ENCODE measurements at regions not wholly inside any gene's neighbourhood (a gene's known extent, or its start where the extent isn't known, plus 50 kb on each side); places are given as distances from the start of the nearest gene placed in this dataset.
A peak's percentile ranks its signal among the peaks of the same experiment; 100 is the strongest.

- Histone ChIP-seq H3K4me3 (no peak overlapping the region), H3K27ac (no peak overlapping the region)
Measured at GRCh38 chr14:42437809-42438208, 831.1 kb downstream of the LRFN5 start.

GRCh38 chr14:42429401-42429800 lies 822.7 kb downstream of the LRFN5 start:
- H3K4me3 ChIP-seq, result no peak overlapping the region
- H3K27ac ChIP-seq, result peak overlapping the region in 1 of 21 experiments; percentile 20

GRCh38 chr14:42428996-42429395 lies 822.3 kb downstream of the LRFN5 start:
- no peak overlapping the region for H3K27ac ChIP-seq
- no peak overlapping the region for H3K4me3 ChIP-seq

GRCh38 chr14:42424501-42424900 lies 817.8 kb downstream of the LRFN5 start:
- no peak overlapping the region for H3K4me3 ChIP-seq

GRCh38 chr14:42421377-42422078 lies 814.9 kb downstream of the LRFN5 start:
- Histone ChIP-seq H3K27ac (no peak overlapping the region), H3K4me3 (no peak overlapping the region)

More at GRCh38 chr14:42424501-42424900, 817.8 kb downstream of the LRFN5 start:
- no peak overlapping the region for H3K27ac ChIP-seq

GRCh38 chr14:42420071-42420470 lies 813.4 kb downstream of the LRFN5 start:
- no peak overlapping the region for H3K27ac ChIP-seq
- no peak overlapping the region for H3K4me3 ChIP-seq

- Histone ChIP-seq H3K27ac (no peak overlapping the region), H3K4me3 (no peak overlapping the region)
Measured at GRCh38 chr14:42407153-42407552, 800.5 kb downstream of the LRFN5 start.

- no peak overlapping the region for H3K27ac ChIP-seq
Measured at GRCh38 chr14:42391146-42391834, 784.6 kb downstream of the LRFN5 start.

GRCh38 chr14:42378880-42379279 lies 772.2 kb downstream of the LRFN5 start:
- H3K4me3 ChIP-seq, result no peak overlapping the region
- no peak overlapping the region for H3K27ac ChIP-seq

More at GRCh38 chr14:42391146-42391834, 784.6 kb downstream of the LRFN5 start:
- H3K4me3 ChIP-seq, result no peak overlapping the region

GRCh38 chr14:42378274-42378673 lies 771.6 kb downstream of the LRFN5 start:
- Histone ChIP-seq H3K27ac (no peak overlapping the region), H3K4me3 (no peak overlapping the region)

- H3K27ac ChIP-seq, result no peak overlapping the region
- no peak overlapping the region for H3K4me3 ChIP-seq
Measured at GRCh38 chr14:42374332-42374731, 767.7 kb downstream of the LRFN5 start.

GRCh38 chr14:42370056-42370455 lies 763.4 kb downstream of the LRFN5 start:
- Histone ChIP-seq H3K27ac (no peak overlapping the region), H3K4me3 (no peak overlapping the region)

GRCh38 chr14:42368234-42368633 lies 761.6 kb downstream of the LRFN5 start:
- Histone ChIP-seq H3K27ac (no peak overlapping the region), H3K4me3 (no peak overlapping the region)

- Histone ChIP-seq H3K27ac (no peak overlapping the region), H3K4me3 (no peak overlapping the region)
Measured at GRCh38 chr14:42353315-42353714, 746.6 kb downstream of the LRFN5 start.

GRCh38 chr14:42335918-42336317 lies 729.2 kb downstream of the LRFN5 start:
- Histone ChIP-seq H3K27ac (no peak overlapping the region), H3K4me3 (no peak overlapping the region)

GRCh38 chr14:42334931-42335330 lies 728.3 kb downstream of the LRFN5 start:
- Histone ChIP-seq H3K27ac (no peak overlapping the region), H3K4me3 (no peak overlapping the region)

- H3K4me3 ChIP-seq, result no peak overlapping the region
- H3K27ac ChIP-seq, result no peak overlapping the region
Measured at GRCh38 chr14:42323426-42323825, 716.8 kb downstream of the LRFN5 start.

GRCh38 chr14:42322531-42323284 lies 716.0 kb downstream of the LRFN5 start:
- no peak overlapping the region for H3K4me3 ChIP-seq
- H3K27ac ChIP-seq, result no peak overlapping the region

GRCh38 chr14:42319996-42320395 lies 713.3 kb downstream of the LRFN5 start:
- H3K4me3 ChIP-seq, result no peak overlapping the region
- H3K27ac ChIP-seq, result no peak overlapping the region

- Histone ChIP-seq H3K4me3 (no peak overlapping the region), H3K27ac (no peak overlapping the region)
Measured at GRCh38 chr14:42316693-42317092, 710.0 kb downstream of the LRFN5 start.

- Histone ChIP-seq H3K4me3 (no peak overlapping the region), H3K27ac (no peak overlapping the region)
Measured at GRCh38 chr14:42311876-42312275, 705.2 kb downstream of the LRFN5 start.
